CD4-positive, alpha-beta T cell treated with Interleukin-4 for 1 hour (primary cell): ENCODE measurements at regions not wholly inside any gene's neighbourhood (a gene's known extent, or its start where the extent isn't known, plus 50 kb on each side); places are given as distances from the start of the nearest gene placed in this dataset.
A peak's percentile ranks its signal among the peaks of the same experiment; 100 is the strongest.
"Not testable (repeated sequence)": the region's sequence is repeated elsewhere in the genome, so short reads cannot be mapped to it uniquely, and the experiment has no call there.

Source experiments
- DNase-seq, 2 donors: peaks; one replicate each; pipeline ENCODE4 v3.0.0-alpha.2; 2020 to 2022

DNA sequence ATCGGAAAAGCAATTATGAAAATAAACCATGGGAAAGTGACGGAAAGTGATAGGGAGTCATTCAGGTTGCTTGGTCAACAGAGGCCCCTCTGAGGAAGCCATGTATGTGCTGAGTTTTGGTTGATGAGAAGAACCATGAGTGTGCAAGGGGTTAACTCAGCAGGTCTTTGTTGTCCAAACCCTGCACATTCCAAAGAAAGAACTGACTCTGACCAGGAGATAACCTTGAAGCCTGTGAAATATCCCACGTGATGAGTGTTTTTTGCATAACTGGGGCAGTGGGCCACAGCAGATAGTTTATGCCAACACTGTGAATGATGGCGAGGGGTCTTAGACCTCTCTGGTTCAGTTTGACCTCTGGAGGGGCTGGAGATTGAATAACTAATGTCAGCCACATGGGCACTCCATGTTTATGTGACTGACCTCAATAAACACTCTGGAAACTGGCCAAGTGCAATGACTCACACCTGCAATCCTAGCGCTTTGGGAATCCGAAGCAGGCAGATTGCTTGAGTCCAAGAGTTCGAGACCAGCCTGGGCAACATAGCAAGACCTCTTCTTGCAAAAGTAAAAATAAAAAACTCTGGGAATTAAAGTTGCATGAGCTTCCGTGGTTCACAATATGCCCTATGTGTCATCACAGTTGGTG, 154.0 kb upstream of the FOXK1 start:
- no peak for DNase-seq

DNA sequence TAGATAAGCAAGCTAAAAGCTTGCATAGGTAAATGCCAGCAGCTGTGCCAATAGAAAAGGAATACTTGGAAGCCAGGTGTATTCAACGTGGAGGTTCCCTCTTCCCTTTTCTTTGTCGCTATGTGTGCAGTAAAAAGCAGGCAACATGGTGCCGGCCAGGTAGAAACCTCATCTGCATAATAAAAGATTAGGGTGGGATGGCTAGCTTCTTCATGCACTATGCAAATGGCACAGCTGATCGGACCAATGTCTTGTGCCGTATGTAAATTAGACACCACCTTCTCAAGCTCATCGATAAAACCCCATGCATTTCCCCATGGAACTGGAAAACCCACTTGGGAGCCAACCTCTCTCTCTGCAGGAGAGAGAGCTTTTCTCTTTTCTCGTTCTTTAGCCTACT, 150.9 kb upstream of the FOXK1 start:
- DNase-seq = no peak

DNA sequence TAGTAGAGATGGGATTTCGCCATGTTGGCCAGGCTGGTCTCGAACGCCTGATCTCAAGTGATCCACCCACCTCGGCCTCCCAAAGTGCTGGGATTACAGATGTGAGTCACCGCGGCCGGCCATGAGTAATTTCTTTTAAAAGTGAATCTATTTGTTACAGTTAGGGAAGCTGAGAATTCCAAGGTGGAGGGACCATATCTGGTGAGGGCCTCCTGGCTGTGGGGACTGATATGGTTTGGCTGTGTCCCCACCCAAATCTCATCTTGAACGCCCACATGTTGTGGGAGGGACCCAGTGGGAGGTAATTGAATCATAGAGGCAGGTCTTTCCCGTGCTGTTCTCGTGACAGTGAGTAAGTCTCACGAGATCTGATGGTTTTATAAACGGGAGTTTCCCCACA, 148.8 kb upstream of the FOXK1 start:
- DNase-seq = not testable (repeated sequence)

DNA sequence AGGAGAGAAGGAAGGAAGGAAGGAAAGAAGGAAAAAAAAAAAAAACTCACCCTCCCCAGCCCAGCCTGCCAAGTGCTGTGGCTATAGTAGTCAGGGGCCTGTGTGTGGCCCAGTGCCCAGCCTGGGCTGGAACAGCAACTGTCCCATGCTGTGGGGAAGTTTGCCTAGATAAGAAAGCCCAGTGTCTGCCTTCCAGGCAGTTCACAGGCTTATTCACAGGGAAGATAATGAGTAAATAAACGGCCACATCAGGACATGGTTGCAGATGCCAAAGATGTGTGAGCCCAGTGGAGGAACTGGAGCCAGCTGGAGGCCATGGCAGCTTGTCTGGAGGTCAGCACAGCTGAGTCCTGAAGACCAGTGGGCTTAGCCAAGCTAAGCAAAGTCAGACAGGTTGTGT, 132.4 kb upstream of the FOXK1 start:
- DNase-seq = no peak

DNA sequence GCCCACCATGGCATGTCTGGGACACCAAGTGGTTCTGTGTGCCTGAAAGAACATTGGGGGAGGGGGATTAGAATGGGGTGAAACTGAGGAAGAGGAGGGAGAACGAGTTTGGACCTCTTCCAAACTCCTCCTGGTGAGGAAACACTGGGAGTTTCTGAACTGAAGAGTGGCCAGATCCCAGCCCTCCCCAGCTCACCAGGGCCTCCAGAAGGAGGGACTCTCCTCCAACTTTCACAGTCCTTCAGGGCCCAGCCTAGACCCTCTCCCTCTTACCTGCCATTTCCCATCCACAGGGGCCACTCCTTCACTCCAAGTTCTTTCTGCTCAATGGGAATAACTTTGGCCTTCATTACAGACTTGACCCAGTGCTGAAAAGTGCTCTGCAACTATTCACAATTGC, 132.0 kb upstream of the FOXK1 start:
- no peak for DNase-seq

DNA sequence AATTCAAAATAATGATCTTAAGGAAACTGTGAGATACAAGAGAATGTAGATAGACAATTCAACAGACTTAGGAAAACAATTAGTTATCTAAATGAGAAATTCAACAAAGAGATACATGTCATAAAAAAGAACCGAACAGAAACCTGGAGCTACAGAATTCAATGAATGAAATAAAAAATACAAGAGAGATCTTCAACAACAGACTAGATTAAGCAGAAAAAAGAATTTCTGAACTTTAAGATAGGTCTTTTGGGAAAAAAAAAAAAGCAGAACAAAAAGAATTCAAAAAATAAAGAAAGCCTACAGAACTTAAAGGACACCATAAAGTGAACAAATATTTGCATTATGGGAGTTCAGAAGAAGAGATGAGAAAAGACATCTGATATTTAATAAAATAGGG, 129.1 kb upstream of the FOXK1 start:
- DNase-seq = no peak

DNA sequence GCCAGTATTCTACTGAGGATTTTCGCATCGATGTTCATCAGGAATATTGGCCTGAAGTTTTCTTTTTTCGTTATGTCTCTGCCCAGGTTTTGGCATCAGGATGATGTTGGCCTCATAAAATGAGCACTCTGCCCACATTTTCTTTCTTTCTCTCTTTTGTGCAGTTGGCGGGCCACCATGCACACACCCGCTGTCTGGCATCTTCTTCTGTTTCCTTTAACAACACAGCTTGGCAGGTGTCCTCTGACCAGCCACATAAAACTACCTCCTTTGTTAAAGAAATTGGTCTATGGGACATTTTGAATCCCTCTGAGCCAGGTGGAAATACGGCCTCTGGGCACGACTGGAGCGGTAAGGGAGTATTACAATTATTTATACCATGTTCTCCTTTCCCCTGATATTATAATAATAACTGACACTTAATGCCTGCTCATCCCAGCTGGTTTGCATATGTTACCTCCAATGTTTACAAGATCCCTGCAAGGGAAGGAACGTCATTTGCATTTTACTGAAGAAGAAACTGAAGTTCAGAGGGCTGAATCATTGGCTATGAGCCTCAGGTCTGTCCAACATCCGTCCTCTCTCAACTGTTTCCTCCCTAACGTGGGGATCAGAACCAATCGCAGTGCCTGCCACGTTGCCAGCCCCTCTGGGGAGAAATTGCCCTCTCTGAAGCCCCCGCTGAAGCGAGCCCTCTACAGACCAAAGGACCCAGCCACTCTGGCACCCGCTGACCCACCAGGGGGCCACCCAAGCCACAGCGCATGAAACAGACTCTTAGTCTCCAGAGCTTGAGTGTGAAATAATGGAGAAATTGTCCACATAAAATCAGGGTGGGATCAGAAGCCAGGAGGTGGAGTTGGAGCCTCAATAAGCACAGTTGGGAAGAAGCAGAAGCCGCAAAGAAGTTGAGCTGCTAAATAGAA, 125.0 kb upstream of the FOXK1 start:
- DNase-seq = no peak

DNA sequence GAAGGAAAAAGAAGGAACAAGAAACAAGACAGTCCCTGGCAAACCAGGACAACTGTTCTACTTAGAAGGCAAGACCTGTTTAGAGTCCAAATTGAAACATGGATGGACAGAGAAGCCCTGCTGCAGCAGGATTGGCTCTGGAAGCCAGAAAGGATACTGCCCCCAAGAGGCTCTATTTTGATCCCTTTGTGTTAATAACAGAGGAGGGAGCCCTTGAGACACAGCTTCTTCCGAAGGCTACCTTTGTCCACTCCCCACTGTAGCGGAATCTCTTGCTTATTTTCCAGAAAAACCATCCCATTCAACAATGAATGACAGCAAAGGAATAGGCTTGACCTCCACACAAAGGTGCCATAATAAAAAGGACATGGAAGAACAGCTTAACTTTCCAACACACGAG, 120.3 kb upstream of the FOXK1 start:
- DNase-seq = no peak

DNA sequence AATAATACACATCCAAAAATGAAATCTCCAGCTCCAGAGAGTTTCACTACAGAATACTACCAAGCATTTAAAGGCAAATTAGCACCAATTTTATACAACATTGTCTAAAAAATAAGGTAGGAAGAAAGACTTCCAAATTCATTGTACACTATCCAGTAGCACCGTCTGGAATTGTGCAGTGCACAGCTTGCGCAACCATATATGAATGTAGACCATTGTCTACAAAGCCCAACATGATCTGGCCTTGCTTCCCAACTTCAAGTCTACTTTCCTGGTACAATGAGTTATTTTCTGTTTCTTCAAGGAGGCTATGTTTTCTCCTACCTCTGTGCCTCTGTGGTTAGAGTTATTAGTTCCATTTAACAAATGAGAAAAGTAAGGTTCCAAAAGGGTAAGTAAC, 115.4 kb upstream of the FOXK1 start:
- no peak for DNase-seq

DNA sequence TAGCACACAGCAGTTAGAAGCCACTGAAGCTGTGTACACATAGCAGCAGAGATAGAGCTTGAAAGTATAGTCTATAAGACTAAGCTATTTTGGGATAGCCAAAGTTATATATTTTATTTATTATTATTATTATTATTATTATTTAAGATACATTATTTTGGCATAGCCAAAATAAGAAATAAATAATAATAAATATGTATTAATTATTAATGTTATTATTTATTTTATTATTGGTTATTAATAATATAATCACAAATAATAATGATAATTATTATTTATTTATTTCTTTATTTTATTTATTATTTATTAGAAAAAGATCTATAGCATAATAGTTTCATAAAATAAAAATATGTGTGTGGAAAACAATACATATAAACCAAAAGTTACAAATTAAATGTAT, 107.2 kb upstream of the FOXK1 start:
- no peak for DNase-seq

DNA sequence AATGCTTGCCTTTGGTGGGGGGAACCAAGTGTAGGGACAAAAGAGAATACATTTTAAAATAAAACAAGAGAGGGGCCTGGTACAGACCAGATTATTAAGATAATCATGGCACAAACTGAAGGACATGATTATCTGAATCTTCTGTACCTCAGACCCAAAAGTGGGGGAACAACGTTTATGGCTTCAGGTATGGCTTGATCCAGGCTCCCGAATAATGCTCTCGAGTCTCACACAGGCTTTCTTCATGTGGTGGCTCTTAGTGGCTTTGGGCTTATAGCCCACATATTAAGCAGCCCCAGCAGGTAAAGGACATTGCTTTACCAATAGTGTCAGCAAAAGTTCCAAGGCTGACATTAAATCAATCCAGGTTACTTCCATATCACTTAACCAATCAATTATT, 106.8 kb upstream of the FOXK1 start:
- DNase-seq = no peak

DNA sequence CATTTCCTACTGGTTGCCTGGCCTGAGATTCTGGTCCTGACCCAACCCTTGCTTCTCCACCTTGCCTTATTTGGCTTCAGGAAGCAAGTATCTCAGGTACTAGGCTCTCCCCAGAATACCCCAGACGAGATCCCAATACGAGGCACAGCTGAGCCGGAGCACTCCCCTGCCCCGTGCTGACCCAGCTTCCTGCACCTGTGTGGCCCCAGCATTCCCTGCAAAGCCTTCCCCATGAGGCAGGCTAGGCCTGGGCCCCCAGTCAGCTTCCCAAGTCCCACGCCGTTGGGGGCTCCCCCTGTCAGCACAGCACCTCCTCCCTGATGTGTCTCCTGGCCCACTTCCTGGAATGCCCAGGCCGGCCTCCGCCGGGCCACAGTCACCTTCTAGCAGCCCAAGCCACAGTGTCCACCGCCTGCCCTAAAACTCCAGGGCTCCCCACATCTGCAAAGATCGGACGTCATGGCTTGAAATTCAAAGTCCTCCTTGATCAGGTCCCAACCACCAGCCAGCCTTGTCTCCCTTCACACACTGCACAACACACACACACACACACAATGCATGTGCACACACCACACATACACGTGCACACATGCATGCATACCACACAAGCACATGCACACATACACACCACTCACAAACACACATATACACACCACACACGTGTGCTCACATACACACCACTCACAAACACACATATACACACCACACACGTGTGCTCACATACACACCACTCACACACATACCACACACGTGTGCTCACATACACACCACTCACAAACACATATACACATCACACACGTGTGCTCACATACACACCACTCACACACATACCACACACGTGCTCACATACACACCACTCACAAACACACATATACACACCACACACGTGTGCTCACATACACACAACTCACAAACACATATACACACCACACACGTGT, 78.9 kb upstream of the FOXK1 start:
- no peak for DNase-seq

DNA sequence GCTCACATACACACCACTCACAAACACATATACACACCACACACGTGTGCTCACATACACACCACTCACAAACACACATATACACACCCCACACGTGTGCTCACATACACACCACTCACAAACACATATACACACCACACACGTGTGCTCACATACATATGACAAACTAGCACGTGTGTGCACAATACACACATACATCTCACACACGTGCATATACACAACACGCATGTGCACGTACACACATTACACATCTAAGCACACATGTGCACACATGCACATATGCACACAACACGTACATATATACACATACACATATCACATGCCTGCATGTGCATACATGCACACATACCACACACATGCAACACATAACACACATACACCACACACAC, 78.3 kb upstream of the FOXK1 start:
- DNase-seq = no peak

DNA sequence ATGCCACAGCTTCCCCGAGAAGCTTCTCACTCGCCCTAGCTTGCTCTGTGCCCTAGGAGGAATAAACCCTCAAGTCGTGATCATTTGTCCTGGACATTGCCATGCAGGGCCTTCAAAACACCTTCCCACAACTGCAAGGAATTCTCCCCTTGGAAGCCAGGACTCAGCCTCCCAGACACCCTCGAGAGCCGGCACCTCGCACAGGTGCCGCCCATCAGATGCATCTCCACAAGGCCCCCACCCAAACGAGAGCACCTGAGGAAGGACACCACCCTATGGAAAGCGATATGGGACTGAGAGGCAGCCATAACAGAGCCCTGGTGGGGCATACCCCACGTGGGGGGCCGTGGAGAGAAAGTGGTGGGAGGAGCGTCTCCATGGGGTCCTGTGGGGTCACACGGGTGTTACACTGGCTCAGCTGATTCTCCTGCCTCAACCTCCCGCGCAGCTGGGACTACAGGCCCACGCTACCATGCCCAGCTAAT, 77.6 kb upstream of the FOXK1 start:
- no peak for DNase-seq

DNA sequence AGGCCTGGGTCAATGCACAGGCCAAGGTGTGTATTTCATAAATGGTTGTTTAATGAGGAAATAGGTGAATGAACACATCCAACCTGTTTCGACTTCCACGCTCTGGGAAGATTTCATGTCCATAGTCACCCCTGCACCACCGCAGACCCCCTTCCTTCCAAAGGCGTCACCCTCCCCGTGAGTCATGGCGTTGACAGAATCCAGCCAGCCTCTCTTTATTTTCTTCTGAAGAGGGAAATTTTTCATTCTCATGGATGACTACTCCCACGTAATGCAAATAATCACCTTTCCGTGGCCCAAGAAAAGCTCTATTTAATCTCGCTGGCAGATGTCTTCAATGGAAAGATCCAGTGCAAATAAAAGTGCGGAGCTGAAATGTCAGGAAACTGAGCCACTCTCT, 75.3 kb upstream of the FOXK1 start:
- DNase-seq = no peak

DNA sequence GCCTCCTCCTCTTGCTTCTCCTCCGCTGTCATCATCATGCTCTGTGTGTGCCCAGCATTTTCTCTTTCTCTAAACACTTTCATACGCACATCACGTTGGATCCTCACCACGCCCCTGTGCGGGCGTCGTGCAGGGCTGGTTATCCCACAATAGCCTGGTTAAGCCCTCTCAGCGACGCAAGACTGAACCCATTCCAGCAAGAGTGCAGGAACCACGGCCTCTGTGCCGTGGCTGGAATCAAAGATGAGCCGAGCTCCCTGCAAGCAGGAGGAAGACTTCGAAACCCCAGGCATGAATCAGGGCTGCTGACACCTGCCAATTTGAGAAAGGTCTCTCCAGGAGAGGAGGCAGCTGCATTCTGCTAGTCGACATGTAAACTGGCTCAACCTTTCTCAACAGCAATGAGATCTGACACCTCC, 74.8 kb upstream of the FOXK1 start:
- DNase-seq = no peak

DNA sequence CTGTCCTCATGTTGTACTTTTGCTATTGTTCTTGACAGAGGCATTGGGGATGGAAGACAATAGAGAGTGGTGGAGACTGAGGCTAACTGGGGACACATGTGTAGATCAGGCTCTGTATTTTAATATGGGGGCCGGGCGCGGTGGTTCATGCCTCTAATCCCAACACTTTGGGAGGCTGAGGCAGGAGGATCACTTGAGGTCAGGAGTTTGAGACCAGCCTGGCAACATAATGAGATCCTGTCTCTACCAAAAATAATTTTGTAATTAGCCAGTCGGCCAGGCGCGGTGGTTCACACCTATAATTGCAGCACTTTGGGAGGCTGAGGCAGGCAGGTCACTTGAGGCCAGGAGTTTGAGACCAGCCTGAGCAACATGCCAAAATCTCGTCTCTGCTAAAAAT, 72.5 kb upstream of the FOXK1 start:
- DNase-seq = not testable (repeated sequence)

DNA sequence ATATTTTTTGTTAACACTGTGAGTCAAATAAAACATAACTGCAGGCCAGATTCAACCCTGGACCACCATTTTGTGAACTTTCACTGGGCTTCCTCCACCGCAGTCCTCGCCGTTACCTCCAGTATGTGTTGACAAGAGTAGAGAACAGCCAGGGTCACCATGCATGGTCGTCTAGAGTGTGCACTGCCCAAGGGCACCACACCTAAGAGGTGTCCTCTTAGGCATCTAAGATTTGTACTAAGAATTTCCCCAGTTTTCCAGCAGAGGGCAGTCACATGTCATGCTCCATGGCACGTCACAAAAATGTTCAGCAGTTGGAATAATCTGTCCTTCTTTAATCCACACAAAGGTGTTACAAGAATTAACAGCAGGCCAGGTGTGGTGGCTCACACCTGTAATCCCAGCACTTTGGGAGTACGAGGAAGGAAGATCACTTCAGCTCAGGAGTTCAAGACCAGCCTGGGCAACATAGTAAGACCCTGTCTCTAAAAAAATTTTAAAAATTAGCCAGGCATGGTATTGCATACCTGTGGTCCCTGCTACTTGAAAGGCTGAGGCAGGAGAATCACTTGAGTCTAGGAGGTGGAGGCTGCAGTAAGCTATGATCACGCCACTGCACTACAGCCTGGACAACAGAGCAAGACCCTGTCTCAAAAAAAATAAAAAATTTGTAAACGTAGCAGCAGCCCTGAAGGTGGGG, 71.2 kb upstream of the FOXK1 start:
- peak; percentile 56 to 79 for DNase-seq

DNA sequence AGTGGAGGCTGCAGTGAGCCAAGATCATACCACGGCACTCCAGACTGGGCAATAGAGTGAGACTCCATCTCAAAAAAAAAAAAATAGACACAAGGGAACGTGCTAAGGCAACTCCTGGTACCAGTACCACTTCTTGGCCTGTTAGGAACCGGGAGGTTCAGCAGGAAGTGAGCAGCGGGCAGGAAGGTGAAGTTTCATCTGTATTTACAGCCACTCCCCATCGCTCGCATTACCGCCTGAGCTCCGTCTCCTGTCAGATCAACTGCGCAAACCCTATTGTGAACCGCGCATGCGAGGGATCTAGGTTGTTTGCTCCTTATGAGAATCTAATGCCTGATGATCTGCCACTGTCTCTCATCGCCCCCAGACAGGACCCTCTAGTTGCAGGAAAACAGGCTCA, 69.9 kb upstream of the FOXK1 start:
- no peak for DNase-seq

DNA sequence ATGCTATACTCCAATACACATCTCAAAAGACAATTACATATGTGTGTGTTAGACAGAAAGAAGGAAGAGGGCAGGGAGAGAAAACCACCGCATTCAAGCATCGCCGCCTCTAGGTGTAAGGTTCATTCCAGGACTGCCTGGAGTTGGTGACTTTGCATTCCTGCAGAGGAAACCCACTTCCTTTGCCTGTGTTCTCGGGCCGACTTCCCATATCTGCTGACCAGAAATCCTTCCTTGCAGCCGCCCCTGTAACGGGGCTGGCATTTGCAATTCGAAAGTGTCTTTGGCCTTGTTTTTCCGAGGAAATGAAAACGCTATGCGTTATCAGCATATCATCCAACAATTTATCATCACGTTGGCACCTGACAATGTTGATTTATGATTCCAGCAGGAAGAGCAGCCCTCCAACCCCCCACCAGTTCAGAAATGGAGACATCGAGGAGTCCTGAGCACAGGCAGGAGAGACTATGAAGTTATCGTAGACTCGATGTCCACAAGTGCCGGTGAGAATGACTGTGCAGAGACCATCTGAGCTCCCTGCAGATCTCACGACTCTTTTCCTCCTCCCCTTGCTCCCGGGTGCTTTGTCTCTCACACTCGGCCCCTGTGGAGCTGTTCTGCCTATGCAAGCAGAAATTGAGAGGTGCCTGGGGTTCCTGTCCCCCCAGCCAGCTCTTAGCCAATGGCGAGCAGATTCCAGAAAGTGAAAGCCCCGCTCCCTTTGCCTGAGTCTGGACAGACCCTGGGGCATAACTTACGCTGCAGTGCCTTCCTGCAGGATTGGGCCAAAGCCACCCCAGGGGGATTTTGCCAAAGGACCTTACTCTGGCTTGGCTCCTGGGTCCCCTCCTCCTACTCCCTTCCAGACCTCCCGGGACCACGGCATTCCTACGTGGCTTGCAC, 68.9 kb upstream of the FOXK1 start:
- DNase-seq = no peak

DNA sequence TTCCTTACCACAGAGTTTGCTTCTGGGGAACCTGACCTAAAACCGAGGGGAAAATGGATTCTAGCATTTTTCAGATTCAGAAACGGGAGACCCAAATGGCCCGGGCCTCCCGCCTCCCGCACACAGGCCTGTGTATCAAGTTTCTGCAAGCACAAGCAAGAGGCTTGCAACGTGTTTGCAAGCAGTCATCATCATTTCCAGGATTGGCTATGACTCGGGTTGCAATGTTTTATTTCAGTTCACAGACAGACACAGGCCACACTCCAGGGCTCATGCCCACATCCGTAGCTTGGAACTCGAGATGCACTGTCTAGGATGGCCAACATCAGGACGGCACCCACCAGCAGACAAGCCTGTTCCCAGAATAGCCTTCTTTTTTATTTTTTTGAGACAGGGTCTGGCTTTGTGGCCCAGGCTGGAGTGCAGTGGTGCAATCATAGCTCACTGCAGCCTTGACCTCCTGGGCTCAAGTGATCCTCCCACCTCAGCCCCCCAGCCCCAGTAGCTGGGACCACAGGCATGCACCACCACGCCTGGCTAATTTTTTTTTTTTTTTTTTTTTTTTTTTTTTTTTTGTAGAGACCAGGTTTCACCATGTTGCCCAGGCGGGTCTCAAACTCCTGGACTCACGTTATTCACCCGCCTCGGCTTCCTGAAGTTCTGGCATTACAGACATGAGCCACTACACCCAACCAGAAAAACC, 68.1 kb upstream of the FOXK1 start:
- no peak for DNase-seq
